Endothelial cell of hepatic sinusoid (primary cell): ENCODE measurements at regions not wholly inside any gene's neighbourhood (a gene's known extent, or its start where the extent isn't known, plus 50 kb on each side); places are given as distances from the start of the nearest gene placed in this dataset.
"Not testable (repeated sequence)": the region's sequence is repeated elsewhere in the genome, so short reads cannot be mapped to it uniquely, and the experiment has no call there.

Experiments
- in situ Hi-C: cut with HindIII; loops from 2 replicates; pipeline ENCODE4 v1.10.0; 2017; ENCODE audit warnings: low sequenced_read_pairs

DNA sequence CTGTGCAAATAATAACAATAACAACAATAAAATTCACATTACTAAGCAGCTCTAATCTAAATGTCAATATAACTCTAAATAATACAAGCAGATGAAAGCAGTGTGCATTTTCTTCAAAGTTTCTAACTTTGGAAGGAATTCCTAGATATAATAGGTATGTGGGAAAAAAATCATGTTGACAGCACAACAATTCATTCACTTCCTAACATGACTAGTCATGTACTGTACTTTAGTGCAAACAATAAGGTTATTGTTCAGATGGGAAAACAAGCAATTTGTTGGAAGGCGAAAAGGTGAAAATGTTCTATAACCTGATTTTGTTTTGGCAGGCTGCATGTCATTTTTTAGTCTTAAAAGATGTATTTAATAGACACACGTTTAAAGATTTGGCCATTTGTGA is 484.3 kb upstream of the JAG1 start:
- in situ Hi-C loops = no loop called here

DNA sequence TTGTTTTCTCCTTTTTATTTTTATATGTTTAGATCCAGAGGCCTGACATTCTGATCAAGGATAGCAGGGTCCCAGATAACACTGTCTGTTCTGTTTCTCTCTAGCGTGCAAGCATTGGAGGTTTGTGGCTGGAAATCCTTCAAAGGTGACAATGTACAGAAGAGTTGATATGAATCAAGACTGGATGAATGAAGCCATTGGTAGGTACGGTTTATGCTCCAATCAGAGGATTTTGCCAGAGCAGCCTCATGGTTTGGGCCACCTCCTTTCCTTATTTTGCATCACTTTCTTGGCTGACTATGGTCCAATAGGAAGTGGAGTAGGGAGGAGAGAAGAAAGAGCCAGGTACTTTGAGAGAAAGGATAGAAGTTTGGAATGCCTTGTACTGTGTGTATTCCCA is 484.8 kb upstream of the JAG1 start:
- in situ Hi-C loops = no loop called here

GRCh38 chr20:11159728-11160127 is 485.9 kb upstream of the JAG1 start:
- in situ Hi-C loops = no loop called here

DNA sequence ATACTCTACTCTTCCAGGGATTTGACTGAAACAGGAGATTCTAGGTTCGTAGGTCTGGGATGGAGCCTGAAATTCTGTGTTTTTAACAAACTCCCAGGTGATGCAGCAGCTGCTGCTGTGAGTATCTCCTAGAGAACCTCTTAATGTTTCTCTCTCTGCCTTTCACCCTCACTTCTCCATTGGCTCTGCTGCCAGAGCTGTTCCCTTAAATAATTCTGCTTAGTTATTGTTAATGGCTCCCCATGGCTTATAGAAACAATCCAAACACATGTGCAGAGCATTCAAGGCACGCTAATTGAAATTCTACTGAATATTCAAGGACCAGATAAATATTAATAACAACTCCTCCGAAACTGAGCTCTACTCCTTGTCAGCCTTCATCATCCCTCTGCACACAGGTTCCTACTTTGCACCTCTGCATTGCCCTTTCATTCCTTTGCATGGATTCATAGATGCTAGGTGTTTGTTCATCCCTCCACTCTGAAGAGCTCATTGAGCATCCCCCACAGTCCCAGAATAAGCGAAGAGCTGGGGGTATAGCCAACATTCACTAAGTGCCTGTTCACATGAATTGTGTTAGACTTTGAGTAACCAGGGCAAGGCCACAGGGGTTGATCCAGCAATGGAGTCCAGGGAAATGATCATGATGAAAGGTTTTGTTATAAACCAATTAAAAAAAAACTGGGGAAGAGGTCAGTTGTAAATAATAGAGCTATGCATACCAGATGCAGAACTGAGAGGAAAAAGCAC is 488.4 kb upstream of the JAG1 start:
- in situ Hi-C loops = no loop called here

GRCh38 chr20:11165789-11166188 is 492.0 kb upstream of the JAG1 start:
- in situ Hi-C loops = no loop called here

DNA sequence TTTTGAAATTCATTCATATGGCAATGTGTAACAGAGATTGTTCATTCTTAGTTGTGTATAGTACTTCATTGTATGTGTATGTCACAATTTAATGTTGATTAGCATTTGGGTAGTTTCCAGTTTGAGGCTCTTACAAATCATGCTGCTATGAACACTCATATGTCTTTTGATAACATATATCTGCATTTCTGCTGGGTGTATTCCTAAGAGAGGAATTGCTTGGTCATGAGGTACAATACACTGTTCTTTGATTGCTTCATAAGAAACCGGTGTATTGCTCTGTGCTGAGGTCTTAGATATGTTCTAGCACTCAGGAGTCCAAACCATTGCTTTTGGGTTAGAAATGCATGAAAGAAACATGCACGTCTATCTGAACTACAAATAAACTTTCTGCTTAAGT is 492.9 kb upstream of the JAG1 start:
- in situ Hi-C loops = no loop called here

GRCh38 chr20:11168026-11168425 is 494.2 kb upstream of the JAG1 start:
- in situ Hi-C loops = no loop called here

DNA sequence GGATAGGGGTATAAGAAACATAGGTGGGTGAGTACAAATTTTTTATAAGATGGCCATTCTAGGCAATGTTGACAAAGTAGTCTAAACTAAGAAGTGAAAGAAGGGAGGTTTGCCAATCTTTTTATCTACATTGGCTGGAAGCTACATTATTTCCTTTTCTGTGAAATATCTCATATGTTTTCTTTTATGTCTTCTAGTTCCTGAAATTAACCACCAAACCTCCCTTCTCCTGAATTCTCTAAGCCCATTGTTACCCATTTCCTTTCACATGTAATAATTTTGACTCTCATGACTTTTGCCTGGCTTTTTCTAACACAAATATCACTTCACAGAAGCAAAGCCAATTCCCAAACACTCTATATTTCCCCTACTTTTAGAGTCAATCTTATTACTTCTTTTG is 496.2 kb upstream of the JAG1 start:
- in situ Hi-C loops = no loop called here

DNA sequence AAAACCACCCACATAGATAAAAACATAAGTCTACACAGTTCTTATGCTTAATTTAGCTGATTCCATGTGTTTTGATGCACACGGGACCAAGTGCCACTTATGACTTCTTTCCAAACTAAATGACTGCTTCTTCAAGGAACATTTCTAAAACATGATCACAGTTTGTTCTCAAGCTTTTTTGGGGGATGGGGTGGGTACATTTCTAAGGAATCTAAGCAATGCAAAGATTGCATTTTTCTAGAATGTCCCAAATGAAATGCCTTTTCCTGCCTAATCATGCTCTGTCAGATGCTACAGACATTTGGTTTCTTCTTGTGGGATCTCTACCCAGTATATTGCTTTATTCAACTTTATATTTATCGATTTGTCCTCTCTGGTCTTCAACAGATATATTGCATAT is 496.8 kb upstream of the JAG1 start:
- in situ Hi-C loops = no loop called here

DNA sequence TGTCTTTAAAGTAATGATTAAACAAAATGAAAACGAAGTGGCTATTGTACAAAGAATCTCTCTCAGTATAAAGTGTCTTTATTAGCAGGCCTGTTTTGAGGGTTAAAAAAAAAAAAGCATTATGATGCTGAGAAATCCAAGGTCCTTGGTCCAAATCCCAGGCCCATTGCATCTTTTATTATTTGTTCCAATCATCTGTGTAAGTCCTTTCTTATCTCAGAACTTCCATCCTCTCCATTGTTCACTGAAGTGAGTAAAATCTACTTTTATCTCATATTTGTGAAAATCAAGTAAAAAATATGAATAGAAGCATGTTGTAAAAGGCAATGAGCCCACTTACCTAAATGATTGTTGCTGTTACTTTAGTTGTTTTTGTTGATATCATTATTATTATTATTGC is 499.1 kb upstream of the JAG1 start:
- in situ Hi-C loops = no loop called here

- in situ Hi-C loops = no loop called here
These were observed 500.1 kb upstream of the JAG1 start for GRCh38 chr20:11173916-11174315.

DNA sequence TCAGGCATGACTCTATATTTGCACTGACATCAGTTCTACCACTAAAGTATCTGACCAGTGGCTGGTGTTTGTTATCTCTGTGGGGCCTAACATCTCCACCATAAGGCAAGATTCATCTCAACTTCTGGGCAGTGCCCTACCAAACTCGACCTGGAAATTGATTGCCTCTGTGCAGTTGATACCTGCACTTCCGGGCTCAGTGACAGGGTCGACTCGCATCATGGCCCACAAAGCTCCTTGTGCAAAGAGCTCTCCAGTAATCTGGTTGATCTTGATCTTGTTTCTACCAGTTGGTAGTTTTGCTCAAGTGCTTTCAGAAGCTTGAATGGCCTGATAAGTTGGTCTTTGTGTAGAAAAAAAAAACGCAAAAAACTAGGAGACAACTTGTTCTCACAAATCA is 501.1 kb upstream of the JAG1 start:
- in situ Hi-C loops = no loop called here

GRCh38 chr20:11176431-11176830 is 502.6 kb upstream of the JAG1 start:
- in situ Hi-C loops = no loop called here

DNA sequence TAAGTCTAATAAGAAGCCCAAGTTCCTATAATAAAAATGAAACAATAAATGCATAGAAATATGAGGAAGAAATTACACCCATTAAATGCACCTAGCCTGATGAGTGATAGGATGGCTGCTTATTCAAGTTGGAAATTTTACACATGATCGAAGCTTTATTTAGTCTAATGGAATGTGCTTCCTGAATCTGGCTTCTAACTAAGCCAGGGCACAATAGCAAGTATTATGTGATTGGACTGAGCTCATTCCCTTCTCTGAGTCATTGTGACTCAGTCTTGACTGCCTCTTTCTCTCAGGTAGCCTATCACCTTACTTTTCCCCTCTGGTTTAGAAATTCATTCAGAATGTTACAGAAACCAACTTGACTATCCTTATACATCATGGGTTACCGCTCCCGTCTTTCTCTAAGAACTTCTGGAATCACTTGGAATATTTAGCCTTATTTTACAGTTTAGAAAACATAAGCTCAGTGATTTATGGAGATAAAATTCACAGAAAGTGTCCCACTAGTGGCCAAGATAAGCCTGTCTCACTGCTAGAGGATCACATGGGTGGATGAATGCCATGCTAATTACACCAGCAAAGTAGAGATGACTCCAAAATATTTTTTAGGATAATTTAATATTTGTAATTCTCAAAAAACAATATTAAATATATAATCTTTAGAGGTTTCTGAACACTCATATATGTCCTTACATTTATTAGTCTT is 505.3 kb upstream of the JAG1 start:
- in situ Hi-C loops = no loop called here

- in situ Hi-C loops = no loop called here
These were observed 506.4 kb upstream of the JAG1 start for GRCh38 chr20:11180186-11180585.

- in situ Hi-C loops = not testable (repeated sequence)
These were observed 507.3 kb upstream of the JAG1 start for GRCh38 chr20:11181129-11181528.

- in situ Hi-C loops = no loop called here
These were observed 508.2 kb upstream of the JAG1 start for GRCh38 chr20:11181966-11182365.

- in situ Hi-C loops = no loop called here
These were observed 508.9 kb upstream of the JAG1 start for GRCh38 chr20:11182720-11183119.

DNA sequence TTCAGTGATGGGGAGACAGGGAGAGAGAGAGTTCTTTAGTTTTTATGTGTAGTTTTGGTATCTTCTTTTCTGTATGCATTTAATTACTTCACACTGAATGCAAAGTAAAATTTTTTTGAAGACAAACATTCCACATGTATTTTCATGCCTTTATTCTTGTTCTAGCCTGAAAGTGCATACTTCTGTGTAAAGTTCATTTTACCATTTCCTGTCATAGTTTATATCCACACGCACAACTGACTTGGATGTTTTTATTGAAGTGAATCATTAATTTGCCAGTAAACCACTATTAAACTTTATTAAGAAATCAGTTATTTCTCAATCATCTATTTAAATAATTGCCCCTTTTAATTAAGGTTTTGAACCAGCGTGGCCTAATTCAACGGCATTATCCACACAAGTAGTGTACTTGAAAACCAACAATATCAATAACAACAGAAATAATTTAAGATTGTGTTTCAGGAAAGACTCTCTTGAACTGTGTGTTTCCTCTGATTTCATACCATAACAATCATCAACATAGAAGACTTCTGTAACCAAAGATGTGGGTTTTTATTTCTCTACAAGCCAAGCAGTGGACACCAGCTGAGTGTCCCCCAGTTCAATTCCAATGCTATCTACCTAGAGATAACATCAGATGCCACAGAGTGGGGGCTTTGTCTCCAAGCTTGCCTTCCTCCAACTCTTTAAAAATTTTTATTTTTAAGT is 512.7 kb upstream of the JAG1 start:
- in situ Hi-C loops = no loop called here

- in situ Hi-C loops = no loop called here
These were observed 515.2 kb upstream of the JAG1 start for GRCh38 chr20:11188843-11189603.

- in situ Hi-C loops = no loop called here
These were observed 516.9 kb upstream of the JAG1 start for GRCh38 chr20:11190741-11191140.
